CD14-positive monocyte (primary cell): ENCODE measurements at regions not wholly inside any gene's neighbourhood (a gene's known extent, or its start where the extent isn't known, plus 50 kb on each side); places are given as distances from the start of the nearest gene placed in this dataset.
A peak's percentile ranks its signal among the peaks of the same experiment; 100 is the strongest.

Source experiments
- DNase-seq, 3 donors: peaks; one replicate each; pipeline ENCODE4 v3.0.0-alpha.2; 2011 to 2022
- H2AFZ ChIP-seq: 2 replicates; pipeline ENCODE4 v1.6.0; 2012; ENCODE audit warnings: mild to moderate bottlenecking, low read depth, low read length, inconsistent platforms; ENCODE audit not compliant: insufficient read depth, poor library complexity, severe bottlenecking
- H3K27ac ChIP-seq, 2 donors: 1 replicate in 1 of 2; 2 replicates in 1 of 2; pipeline ENCODE4 v1.5.1; 2012 to 2013; ENCODE audit warnings: low read length in 2 of 2, control low read depth in 1 of 2, inconsistent platforms in 1 of 2, low read depth in 1 of 2, mild to moderate bottlenecking in 1 of 2
- H3K27me3 ChIP-seq, 2 donors: one replicate each; pipeline versions ENCODE4 v1.6.0 to v1.6.1; 2011 to 2013; ENCODE audit warnings: low read length in 2 of 2; ENCODE audit not compliant: control insufficient read depth in 2 of 2, insufficient read depth in 2 of 2
- H3K36me3 ChIP-seq, 2 donors: replicated peaks in 1 of 2; 1 replicate in 1 of 2; 2 replicates in 1 of 2; pipeline versions ENCODE4 v1.5.1 to v1.6.1; 2012 to 2013; ENCODE audit warnings: low read length in 2 of 2, control low read depth in 1 of 2, inconsistent platforms in 1 of 2, mild to moderate bottlenecking in 1 of 2; ENCODE audit not compliant: insufficient read depth in 2 of 2, control insufficient read depth in 1 of 2
- H3K4me1 ChIP-seq, 2 donors: 1 replicate in 1 of 2; 2 replicates in 1 of 2; pipeline versions ENCODE4 v1.5.1 to v1.6.1; 2012 to 2013; ENCODE audit warnings: low read length in 2 of 2, control low read depth in 1 of 2, inconsistent platforms in 1 of 2, mild to moderate bottlenecking in 1 of 2, moderate library complexity in 1 of 2; ENCODE audit not compliant: insufficient read depth in 2 of 2, control insufficient read depth in 1 of 2
- H3K4me2 ChIP-seq: replicated peaks from 2 replicates; pipeline ENCODE3; 2012; ENCODE audit warnings: low read length, moderate library complexity, mild to moderate bottlenecking; ENCODE audit not compliant: poor library complexity, severe bottlenecking; ENCODE audit errors: extremely low read depth
- H3K4me3 ChIP-seq, 3 experiments: fragments of 200-600 bp in 1 of 3; sonication (generic) in 1 of 3; replicated peaks in 1 of 3; 1 replicate in 2 of 3; 2 replicates in 1 of 3; pipeline ENCODE4 v1.5.1; 2011 to 2013; ENCODE audit warnings: low read length in 3 of 3, mild to moderate bottlenecking in 3 of 3, control low read depth in 2 of 3, low read depth in 2 of 3, inconsistent platforms in 1 of 3, moderate library complexity in 1 of 3
- H3K79me2 ChIP-seq: 2 replicates; pipeline ENCODE4 v1.6.0; 2012; ENCODE audit warnings: mild to moderate bottlenecking, control low read depth, inconsistent platforms, low read length, moderate library complexity; ENCODE audit not compliant: insufficient read depth
- H3K9ac ChIP-seq: 2 replicates; pipeline ENCODE4 v1.6.0; 2017; ENCODE audit warnings: low read length, mild to moderate bottlenecking; ENCODE audit not compliant: insufficient read depth, poor library complexity, severe bottlenecking
- H3K9me3 ChIP-seq, 2 donors: replicated peaks in 1 of 2; 1 replicate in 1 of 2; 2 replicates in 1 of 2; pipeline versions ENCODE4 v1.5.1 to v1.6.1; 2012 to 2013; ENCODE audit warnings: low read length in 2 of 2, control low read depth in 1 of 2; ENCODE audit not compliant: control insufficient read depth in 1 of 2, insufficient read depth in 1 of 2
- H4K20me1 ChIP-seq: 2 replicates; pipeline ENCODE4 v1.6.0; 2012; ENCODE audit warnings: mild to moderate bottlenecking, low read length, control low read depth, moderate library complexity; ENCODE audit not compliant: insufficient read depth
- H3K27ac Mint-ChIP-seq, 7 donors: one replicate each; pipeline ENCODE4 v1.8.0; 2020; ENCODE audit warnings: mild to moderate bottlenecking in 7 of 7, mixed read lengths in 7 of 7, moderate library complexity in 6 of 7, inconsistent platforms in 2 of 7
- H3K27me3 Mint-ChIP-seq, 3 donors: one replicate each; pipeline ENCODE4 v1.8.0; 2021 to 2022; ENCODE audit warnings: low read depth in 3 of 3, mild to moderate bottlenecking in 3 of 3, mixed read lengths in 3 of 3, moderate library complexity in 3 of 3, inconsistent platforms in 1 of 3
- H3K36me3 Mint-ChIP-seq, 2 donors: one replicate each; pipeline ENCODE4 v1.8.0; 2020; ENCODE audit warnings: mixed read lengths in 2 of 2, inconsistent platforms in 1 of 2, mild to moderate bottlenecking in 1 of 2
- H3K4me1 Mint-ChIP-seq: one replicate; pipeline ENCODE4 v1.8.0; 2020; ENCODE audit warnings: mild to moderate bottlenecking, mixed read lengths
- H3K4me3 Mint-ChIP-seq, 2 donors: one replicate each; pipeline ENCODE4 v1.8.0; 2020; ENCODE audit warnings: mild to moderate bottlenecking in 2 of 2, mixed read lengths in 2 of 2, moderate library complexity in 1 of 2
- H3K9me3 Mint-ChIP-seq, 7 donors: one replicate each; pipeline ENCODE4 v1.8.0; 2020 to 2022; ENCODE audit warnings: mixed read lengths in 7 of 7, mild to moderate bottlenecking in 6 of 7, moderate library complexity in 6 of 7, inconsistent platforms in 2 of 7
- CTCF ChIP-seq: fragments of 200-600 bp; IDR thresholded peaks from one replicate; pipeline ENCODE4 v1.8.0; 2022; ENCODE audit warnings: antibody characterized with exemption, mild to moderate bottlenecking
- WGBS: methylation state at CpG from one replicate; pipeline ENCODE4 v1.1.5; 2013; ENCODE audit warnings: missing lambda C conversion rate; ENCODE audit not compliant: insufficient coverage; 5-methylcytosine and 5-hydroxymethylcytosine counted together
- intact Hi-C, 2 donors: fragments of 100-400 bp; cut with micrococcal nuclease; formaldehyde crosslinking; loops; one replicate each; pipeline versions ENCODE4 v1.15.0 to v1.15.1; 2023

DNA sequence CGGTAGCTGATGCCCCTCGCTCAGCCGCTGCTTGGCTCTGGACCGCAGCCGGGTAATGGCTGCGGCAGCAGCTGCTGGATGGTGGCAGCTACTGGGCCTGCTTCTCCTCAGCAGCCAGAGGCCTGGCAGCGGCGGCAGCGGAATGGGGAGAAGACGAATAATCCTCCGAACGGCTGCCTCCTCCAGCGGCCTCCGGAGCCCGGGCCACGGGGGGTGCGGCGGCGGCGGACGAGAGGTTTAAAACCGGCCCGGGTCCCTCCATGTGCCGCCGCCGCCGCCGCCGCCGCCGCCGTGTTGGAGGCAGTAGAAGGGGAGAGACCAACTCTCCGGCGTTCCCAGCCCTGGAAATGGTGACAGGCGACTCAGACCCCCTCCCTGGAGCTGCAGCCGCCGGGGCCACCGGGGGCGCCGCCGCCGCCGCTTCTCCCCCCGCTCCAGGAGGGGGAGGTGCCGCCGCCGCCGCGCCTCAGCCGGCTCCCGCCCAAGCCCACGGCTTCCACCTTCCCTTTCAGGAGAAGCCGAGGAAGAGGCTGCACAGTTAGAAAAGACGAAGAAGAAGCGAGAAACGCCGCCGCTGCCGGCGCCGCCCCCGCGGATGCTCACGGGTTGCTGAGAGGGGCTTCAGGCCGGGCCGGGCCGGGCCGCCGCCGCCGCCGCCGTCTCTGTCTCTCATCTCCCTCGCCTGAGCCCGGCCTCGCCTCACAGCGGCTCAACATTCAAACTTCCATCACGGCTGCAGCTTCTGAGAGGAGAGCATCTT is 118.4 kb upstream of the PRSS3 start:
- H3K27me3 Mint-ChIP-seq, result peaks cover 8 to 43% (median 28%) of the 10 kb centered on the region in 3 donors
- H3K4me1 Mint-ChIP-seq, result peaks cover 12% of the 10 kb centered on the region
- no peaks in the 10 kb centered on the region for H3K36me3 ChIP-seq
- peak overlapping the region; percentile 83 for H2AFZ ChIP-seq
- peaks cover 0 to 3% (median under 1%) of the 10 kb centered on the region in 7 donors for H3K9me3 Mint-ChIP-seq
- H3K36me3 Mint-ChIP-seq, result no peaks in the 10 kb centered on the region
- H3K4me3 ChIP-seq, result peak overlapping the region; percentile 35 to 73 (median 43)
- intact Hi-C loops, result no loop called here
- TF ChIP-seq CTCF, result no peak
- peaks cover 21 to 29% of the 10 kb centered on the region in 2 donors for H3K27me3 ChIP-seq
- H3K9me3 ChIP-seq, result no peaks in the 10 kb centered on the region
- peak overlapping the region; percentile 78 for H3K4me2 ChIP-seq
- peak overlapping the region; percentile 79 to 96 for H3K4me3 Mint-ChIP-seq
- H3K9ac ChIP-seq, result peak overlapping the region; percentile 49
- no peak overlapping the region for H3K27ac ChIP-seq
- peaks cover 7 to 13% of the 10 kb centered on the region in 2 donors for H3K4me1 ChIP-seq
- 0% methylated on average over 76 of the region's 78 CpGs for WGBS
- DNase-seq, result peak in 2 of 3 donors; percentile 13 to 19
- H3K27ac Mint-ChIP-seq, result peak overlapping the region in 3 of 7 donors; percentile 47 to 83 (median 48)
- no peaks in the 10 kb centered on the region for H4K20me1 ChIP-seq
- H3K79me2 ChIP-seq, result no peaks in the 10 kb centered on the region

DNA sequence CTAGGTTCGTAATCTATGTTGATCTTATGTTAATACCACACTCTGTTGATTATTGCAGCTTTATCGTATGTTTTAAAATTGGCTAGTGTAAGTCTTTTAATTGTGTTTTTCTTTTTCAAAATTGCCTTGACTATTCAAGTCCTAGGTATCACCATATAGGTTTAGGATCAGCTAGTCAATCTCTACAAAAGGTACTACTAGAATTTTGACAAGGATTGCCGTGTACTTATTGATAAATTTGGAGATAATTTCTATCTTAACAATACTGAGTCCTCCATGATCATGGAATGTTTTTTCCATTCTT is 117.9 kb upstream of the PRSS3 start:
- Mint-ChIP-seq H3K27me3 (peaks cover 10 to 46% (median 28%) of the 10 kb centered on the region in 3 donors), H3K36me3 (no peaks in the 10 kb centered on the region), H3K4me1 (peaks cover 12% of the 10 kb centered on the region), H3K4me3 (peak overlapping the region; percentile 79 to 96), H3K9me3 (peaks cover 0 to 3% (median 0%) of the 10 kb centered on the region in 7 donors), H3K27ac (peak overlapping the region in 3 of 7 donors; percentile 47 to 70 (median 48))
- Histone ChIP-seq H3K79me2 (no peaks in the 10 kb centered on the region), H3K27ac (no peak overlapping the region), H3K9ac (no peak overlapping the region), H3K4me3 (peak overlapping the region; percentile 35 to 73 (median 43)), H3K36me3 (no peaks in the 10 kb centered on the region), H3K4me2 (peak overlapping the region; percentile 78), H4K20me1 (no peaks in the 10 kb centered on the region), H3K4me1 (peaks cover 7 to 13% of the 10 kb centered on the region in 2 donors), H2AFZ (peak overlapping the region; percentile 83), H3K27me3 (peaks cover 21 to 29% of the 10 kb centered on the region in 2 donors), H3K9me3 (no peaks in the 10 kb centered on the region)
- WGBS, result no CpG with 5 or more reads among the region's 3 CpGs
- intact Hi-C loops, result no loop called here
- no peak for TF ChIP-seq CTCF
- DNase-seq, result no peak
